ENCODE measurements at regions not wholly inside any gene's neighbourhood (a gene's known extent, or its start where the extent isn't known, plus 50 kb on each side); places are given as distances from the start of the nearest gene placed in this dataset.
A peak's percentile ranks its signal among the peaks of the same experiment; 100 is the strongest.

GRCh38 chr3:70833239-70833960 lies 521.0 kb upstream of the MDFIC2 start:
- H3K36me3 ChIP-seq (replicated peaks in 1 of 2; ENCODE audit: control insufficient read depth in 1 of 2, insufficient read depth in 2 of 2, low read length in 2 of 2), result no peaks in the 10 kb centered on the region
- DNase-seq, result peak; percentile 26 to 66 (median 32)
- H3K36me3 Mint-ChIP-seq, result no peaks in the 10 kb centered on the region
- peak overlapping the region in 2 of 3 experiments; percentile 32 to 41 for H3K4me3 ChIP-seq (replicated peaks in 1 of 3; ENCODE audit: low read depth in 2 of 3, low read length in 3 of 3)
- H4K20me1 ChIP-seq (ENCODE audit: insufficient read depth, low read length), result no peaks in the 10 kb centered on the region
- H3K4me1 ChIP-seq (ENCODE audit: control insufficient read depth in 1 of 2, insufficient read depth in 2 of 2, low read length in 2 of 2), result peaks cover 17 to 24% of the 10 kb centered on the region in 2 donors
- H3K27me3 Mint-ChIP-seq (ENCODE audit: low read depth in 3 of 3), result peaks cover 0 to 1% (median 0%) of the 10 kb centered on the region in 3 donors
- H3K27ac Mint-ChIP-seq, result peak overlapping the region; percentile 63 to 89 (median 76)
- no peaks in the 10 kb centered on the region for H3K9me3 ChIP-seq (replicated peaks in 1 of 2; ENCODE audit: control insufficient read depth in 1 of 2, insufficient read depth in 1 of 2, low read length in 2 of 2)
- no peaks in the 10 kb centered on the region for H3K79me2 ChIP-seq (ENCODE audit: insufficient read depth, low read length)
- peaks cover 0 to 6% (median 1%) of the 10 kb centered on the region in 7 donors for H3K9me3 Mint-ChIP-seq
- peak overlapping the region; percentile 40 for H3K4me2 ChIP-seq (replicated peaks; ENCODE audit: extremely low read depth, low read length, poor library complexity, severe bottlenecking)
- H3K4me1 Mint-ChIP-seq, result peaks cover 24% of the 10 kb centered on the region
- peak overlapping the region in 1 of 2 donors; percentile 69 for H3K27ac ChIP-seq (ENCODE audit: low read depth in 1 of 2, low read length in 2 of 2)
- peak overlapping the region; percentile 40 for H2AFZ ChIP-seq (ENCODE audit: insufficient read depth, low read depth, low read length, poor library complexity, severe bottlenecking)
- peak overlapping the region; percentile 49 to 70 for H3K4me3 Mint-ChIP-seq
- intact Hi-C loops (cut with micrococcal nuclease), result no loop called here
- TF ChIP-seq, protein P1, sequence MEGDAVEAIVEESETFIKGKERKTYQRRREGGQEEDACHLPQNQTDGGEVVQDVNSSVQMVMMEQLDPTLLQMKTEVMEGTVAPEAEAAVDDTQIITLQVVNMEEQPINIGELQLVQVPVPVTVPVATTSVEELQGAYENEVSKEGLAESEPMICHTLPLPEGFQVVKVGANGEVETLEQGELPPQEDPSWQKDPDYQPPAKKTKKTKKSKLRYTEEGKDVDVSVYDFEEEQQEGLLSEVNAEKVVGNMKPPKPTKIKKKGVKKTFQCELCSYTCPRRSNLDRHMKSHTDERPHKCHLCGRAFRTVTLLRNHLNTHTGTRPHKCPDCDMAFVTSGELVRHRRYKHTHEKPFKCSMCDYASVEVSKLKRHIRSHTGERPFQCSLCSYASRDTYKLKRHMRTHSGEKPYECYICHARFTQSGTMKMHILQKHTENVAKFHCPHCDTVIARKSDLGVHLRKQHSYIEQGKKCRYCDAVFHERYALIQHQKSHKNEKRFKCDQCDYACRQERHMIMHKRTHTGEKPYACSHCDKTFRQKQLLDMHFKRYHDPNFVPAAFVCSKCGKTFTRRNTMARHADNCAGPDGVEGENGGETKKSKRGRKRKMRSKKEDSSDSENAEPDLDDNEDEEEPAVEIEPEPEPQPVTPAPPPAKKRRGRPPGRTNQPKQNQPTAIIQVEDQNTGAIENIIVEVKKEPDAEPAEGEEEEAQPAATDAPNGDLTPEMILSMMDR (IDR thresholded peaks at IDR 0.05), result no peak
- WGBS (ENCODE audit: insufficient coverage), result no CpG with 5 or more reads among the region's 7 CpGs
- no peaks in the 10 kb centered on the region for H3K27me3 ChIP-seq (ENCODE audit: control insufficient read depth in 2 of 2, insufficient read depth in 2 of 2, low read length in 2 of 2)
- H3K9ac ChIP-seq (ENCODE audit: insufficient read depth, low read length, poor library complexity, severe bottlenecking), result no peak overlapping the region

GRCh38 chr3:70832834-70833205 lies 520.4 kb upstream of the MDFIC2 start:
- peak overlapping the region in 1 of 2 donors; percentile 70 for H3K4me3 Mint-ChIP-seq
- H3K27ac ChIP-seq (ENCODE audit: low read depth in 1 of 2, low read length in 2 of 2), result peak overlapping the region in 1 of 2 donors; percentile 69
- peak overlapping the region in 6 of 7 donors; percentile 28 to 89 (median 72) for H3K27ac Mint-ChIP-seq
- no peaks in the 10 kb centered on the region for H3K9me3 ChIP-seq (replicated peaks in 1 of 2; ENCODE audit: control insufficient read depth in 1 of 2, insufficient read depth in 1 of 2, low read length in 2 of 2)
- no peaks in the 10 kb centered on the region for H3K36me3 ChIP-seq (replicated peaks in 1 of 2; ENCODE audit: control insufficient read depth in 1 of 2, insufficient read depth in 2 of 2, low read length in 2 of 2)
- H3K36me3 Mint-ChIP-seq, result no peaks in the 10 kb centered on the region
- H3K27me3 Mint-ChIP-seq (ENCODE audit: low read depth in 3 of 3), result peaks cover 0 to 1% (median 0%) of the 10 kb centered on the region in 3 donors
- no peak overlapping the region for H3K9ac ChIP-seq (ENCODE audit: insufficient read depth, low read length, poor library complexity, severe bottlenecking)
- H4K20me1 ChIP-seq (ENCODE audit: insufficient read depth, low read length), result no peaks in the 10 kb centered on the region
- H3K79me2 ChIP-seq (ENCODE audit: insufficient read depth, low read length), result no peaks in the 10 kb centered on the region
- H3K4me1 ChIP-seq (ENCODE audit: control insufficient read depth in 1 of 2, insufficient read depth in 2 of 2, low read length in 2 of 2), result peaks cover 17 to 24% of the 10 kb centered on the region in 2 donors
- peaks cover 0 to 6% (median 1%) of the 10 kb centered on the region in 7 donors for H3K9me3 Mint-ChIP-seq
- peak overlapping the region in 1 of 3 experiments; percentile 41 for H3K4me3 ChIP-seq (replicated peaks in 1 of 3; ENCODE audit: low read depth in 2 of 3, low read length in 3 of 3)
- peak in 1 of 3 donors; percentile 4 for DNase-seq
- no peak overlapping the region for H2AFZ ChIP-seq (ENCODE audit: insufficient read depth, low read depth, low read length, poor library complexity, severe bottlenecking)
- H3K27me3 ChIP-seq (ENCODE audit: control insufficient read depth in 2 of 2, insufficient read depth in 2 of 2, low read length in 2 of 2), result no peaks in the 10 kb centered on the region
- intact Hi-C loops (cut with micrococcal nuclease), result no loop called here
- TF ChIP-seq, protein P1 (IDR thresholded peaks at IDR 0.05), result no peak
- H3K4me1 Mint-ChIP-seq, result peaks cover 24% of the 10 kb centered on the region
- H3K4me2 ChIP-seq (replicated peaks; ENCODE audit: extremely low read depth, low read length, poor library complexity, severe bottlenecking), result peak overlapping the region; percentile 40
